ENCODE measurements at regions not wholly inside any gene's neighbourhood (a gene's known extent, or its start where the extent isn't known, plus 50 kb on each side); places are given as distances from the start of the nearest gene placed in this dataset.

DNA sequence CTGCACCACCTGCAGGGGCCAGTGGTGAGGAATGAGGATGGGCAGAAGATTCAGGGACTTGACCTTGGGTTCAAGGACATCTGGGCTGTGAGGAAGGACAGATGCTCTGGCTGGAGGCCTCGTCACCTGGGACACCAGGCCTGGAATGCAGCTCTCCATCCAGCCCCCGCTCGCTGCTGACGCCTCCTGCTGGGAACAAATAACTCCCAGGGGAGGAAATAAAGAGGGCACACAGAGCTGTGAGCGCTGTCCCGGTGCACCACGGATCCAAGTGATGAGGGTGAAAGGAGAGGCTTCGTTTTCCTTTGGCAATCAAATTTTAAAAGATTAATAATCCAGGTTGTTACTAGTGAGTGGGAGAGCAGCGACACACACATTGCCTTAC is 368.0 kb upstream of the MYT1L start:
- intact Hi-C loops (cut with DNase I, micrococcal nuclease), result no loop called here
- H3K36me3 ChIP-seq (ENCODE audit: low read depth), result no peaks in the 10 kb centered on the region
- no peak for DNase-seq
- no peak overlapping the region for H3K4me3 ChIP-seq
- H3K9me3 ChIP-seq, result no peaks in the 10 kb centered on the region
- no peaks in the 10 kb centered on the region for H3K4me1 ChIP-seq (ENCODE audit: low read depth)
- ATAC-seq, result no peak
- TF ChIP-seq, protein P1, sequence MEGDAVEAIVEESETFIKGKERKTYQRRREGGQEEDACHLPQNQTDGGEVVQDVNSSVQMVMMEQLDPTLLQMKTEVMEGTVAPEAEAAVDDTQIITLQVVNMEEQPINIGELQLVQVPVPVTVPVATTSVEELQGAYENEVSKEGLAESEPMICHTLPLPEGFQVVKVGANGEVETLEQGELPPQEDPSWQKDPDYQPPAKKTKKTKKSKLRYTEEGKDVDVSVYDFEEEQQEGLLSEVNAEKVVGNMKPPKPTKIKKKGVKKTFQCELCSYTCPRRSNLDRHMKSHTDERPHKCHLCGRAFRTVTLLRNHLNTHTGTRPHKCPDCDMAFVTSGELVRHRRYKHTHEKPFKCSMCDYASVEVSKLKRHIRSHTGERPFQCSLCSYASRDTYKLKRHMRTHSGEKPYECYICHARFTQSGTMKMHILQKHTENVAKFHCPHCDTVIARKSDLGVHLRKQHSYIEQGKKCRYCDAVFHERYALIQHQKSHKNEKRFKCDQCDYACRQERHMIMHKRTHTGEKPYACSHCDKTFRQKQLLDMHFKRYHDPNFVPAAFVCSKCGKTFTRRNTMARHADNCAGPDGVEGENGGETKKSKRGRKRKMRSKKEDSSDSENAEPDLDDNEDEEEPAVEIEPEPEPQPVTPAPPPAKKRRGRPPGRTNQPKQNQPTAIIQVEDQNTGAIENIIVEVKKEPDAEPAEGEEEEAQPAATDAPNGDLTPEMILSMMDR (IDR thresholded peaks at IDR 0.05), result no peak

DNA sequence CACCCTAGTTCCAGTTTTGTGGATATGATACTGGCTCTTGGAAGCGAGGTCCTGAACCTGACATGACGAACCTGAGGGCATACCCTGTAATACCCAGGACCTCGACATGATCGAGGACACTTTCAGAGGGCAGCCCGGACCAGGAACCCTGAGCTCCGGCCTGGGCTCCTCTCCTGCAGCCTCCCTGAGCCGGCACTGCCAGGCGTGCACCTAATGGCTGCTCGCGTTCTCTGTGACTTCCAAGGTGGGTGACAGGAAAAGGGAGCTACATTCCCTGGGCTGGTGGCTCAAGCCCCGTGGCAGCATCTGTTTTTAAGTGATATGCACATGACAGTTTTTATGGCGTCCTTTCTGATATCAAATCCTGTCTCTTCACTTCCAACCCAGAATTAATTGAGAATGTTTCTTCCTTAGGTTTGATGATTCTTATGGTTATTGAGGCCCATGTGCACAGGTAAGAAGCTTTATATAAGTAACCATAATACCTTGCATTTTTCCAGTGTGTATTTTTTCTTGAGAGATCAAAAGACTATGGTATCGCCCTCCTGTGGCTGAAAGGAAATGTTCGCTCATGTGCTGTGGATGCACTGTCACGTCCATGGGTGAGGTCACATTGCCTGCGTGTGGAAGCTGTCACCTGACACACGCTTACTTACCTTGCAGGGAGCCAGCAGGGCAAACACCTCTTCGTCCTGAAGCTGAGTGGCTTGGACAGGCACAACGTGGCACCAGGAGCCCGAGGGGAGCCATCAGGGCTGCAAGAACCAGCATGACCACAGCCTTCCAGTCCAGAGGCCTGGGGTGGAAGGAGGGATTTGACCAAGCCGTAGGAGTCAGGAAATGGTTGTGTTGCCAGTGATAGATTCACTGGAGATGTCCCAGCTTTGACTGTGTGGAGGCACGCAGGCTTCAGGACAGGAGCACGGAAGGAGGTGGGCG is 367.4 kb upstream of the MYT1L start:
- ATAC-seq (no peak), DNase-seq (no peak)
- intact Hi-C loops (cut with DNase I, micrococcal nuclease), result no loop called here
- H3K4me3 ChIP-seq, result no peak overlapping the region
- TF ChIP-seq, protein P1 (IDR thresholded peaks at IDR 0.05), result no peak
- no peaks in the 10 kb centered on the region for H3K9me3 ChIP-seq
- no peaks in the 10 kb centered on the region for H3K36me3 ChIP-seq (ENCODE audit: low read depth)
- H3K4me1 ChIP-seq (ENCODE audit: low read depth), result no peaks in the 10 kb centered on the region

DNA sequence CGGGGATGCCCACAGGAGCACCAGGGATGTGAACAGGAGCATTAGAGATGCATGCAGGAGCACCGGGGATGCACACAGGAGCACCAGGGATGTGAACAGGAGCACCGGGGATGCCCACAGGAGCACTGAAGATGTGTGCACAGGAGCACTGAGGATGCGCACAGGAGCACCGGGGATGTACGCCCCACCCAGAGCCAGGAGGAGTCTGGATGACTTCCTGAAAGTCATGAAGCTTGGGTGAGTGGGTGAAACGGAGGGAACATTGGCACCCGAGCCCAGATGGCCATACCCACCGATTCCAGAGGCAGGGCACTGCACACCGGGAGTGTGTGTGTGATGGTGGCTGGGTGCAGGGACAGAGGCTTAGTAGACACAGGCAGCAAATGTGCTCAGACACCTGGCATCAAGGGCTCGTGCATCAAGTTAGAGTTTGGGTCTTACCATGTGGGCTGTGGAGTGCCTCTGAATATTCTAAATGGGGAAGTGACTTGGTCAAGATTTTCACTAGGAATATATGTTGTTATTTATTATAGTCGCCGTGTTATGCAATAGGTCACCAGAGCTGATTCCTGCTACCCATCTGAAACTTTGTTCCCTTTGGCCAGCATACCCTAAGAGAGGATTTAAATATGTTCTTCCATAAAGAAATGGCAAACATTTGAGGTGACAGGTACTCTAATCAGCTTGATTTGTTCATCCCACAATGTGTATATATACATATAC is 365.8 kb upstream of the MYT1L start:
- H3K4me1 ChIP-seq (ENCODE audit: low read depth), result no peaks in the 10 kb centered on the region
- ATAC-seq, result no peak
- intact Hi-C loops (cut with DNase I, micrococcal nuclease), result no loop called here
- no peaks in the 10 kb centered on the region for H3K9me3 ChIP-seq
- no peak for DNase-seq
- TF ChIP-seq, protein P1 (IDR thresholded peaks at IDR 0.05), result no peak
- H3K4me3 ChIP-seq, result no peak overlapping the region
- no peaks in the 10 kb centered on the region for H3K36me3 ChIP-seq (ENCODE audit: low read depth)

DNA sequence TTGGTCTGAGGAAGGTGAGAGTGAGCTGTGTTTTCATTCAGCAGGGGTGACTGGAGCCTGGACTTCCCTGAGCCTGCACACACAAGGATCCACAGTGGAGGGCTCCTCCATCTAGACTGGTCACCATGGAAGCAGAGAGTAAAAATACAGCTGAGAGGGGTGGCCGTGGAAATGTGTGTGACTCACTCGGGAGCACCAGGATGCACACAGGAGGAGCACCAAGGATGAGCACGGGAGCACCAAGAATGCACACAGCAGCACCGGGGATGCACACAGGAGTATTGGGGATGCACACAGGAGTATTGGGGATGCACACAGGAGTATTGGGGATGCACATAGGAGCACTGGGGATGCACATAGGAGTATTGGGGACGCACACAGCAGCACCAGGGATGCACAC is 365.2 kb upstream of the MYT1L start:
- no peak for DNase-seq
- intact Hi-C loops (cut with DNase I, micrococcal nuclease), result no loop called here
- Histone ChIP-seq H3K4me1 (ENCODE audit: low read depth) (no peaks in the 10 kb centered on the region), H3K4me3 (no peak overlapping the region), H3K36me3 (ENCODE audit: low read depth) (no peaks in the 10 kb centered on the region), H3K9me3 (no peaks in the 10 kb centered on the region)
- TF ChIP-seq, protein P1 (IDR thresholded peaks at IDR 0.05), result no peak
- ATAC-seq, result no peak

DNA sequence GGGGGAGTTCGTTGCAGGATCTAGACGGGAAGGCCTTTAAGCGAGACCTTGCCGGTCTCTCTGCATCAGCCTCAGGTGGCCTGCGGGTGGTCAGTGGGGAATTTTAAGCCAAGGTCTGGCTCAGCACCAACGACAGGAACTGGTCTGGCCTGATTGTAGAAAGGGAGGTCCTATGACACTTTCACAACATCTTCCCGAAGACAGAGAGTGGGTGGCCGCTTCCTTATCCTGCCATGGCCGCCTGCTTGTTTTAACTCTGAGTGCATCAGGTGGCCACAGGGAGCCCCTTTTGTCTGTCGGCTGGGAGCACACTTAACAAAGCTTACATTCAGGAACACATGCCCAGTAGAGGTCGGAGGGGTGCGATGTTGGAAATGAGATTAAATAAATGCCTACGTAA is 363.7 kb upstream of the MYT1L start:
- Histone ChIP-seq H3K36me3 (ENCODE audit: low read depth) (no peaks in the 10 kb centered on the region), H3K4me1 (ENCODE audit: low read depth) (no peaks in the 10 kb centered on the region), H3K9me3 (no peaks in the 10 kb centered on the region), H3K4me3 (no peak overlapping the region)
- DNase-seq, result no peak
- TF ChIP-seq, protein P1 (IDR thresholded peaks at IDR 0.05), result no peak
- ATAC-seq, result no peak
- intact Hi-C loops (cut with DNase I, micrococcal nuclease), result no loop called here

Data from mucosa of descending colon (tissue), 3 donors.